K562 (cell line): ENCODE measurements at regions not wholly inside any gene's neighbourhood (a gene's known extent, or its start where the extent isn't known, plus 50 kb on each side); places are given as distances from the start of the nearest gene placed in this dataset.

Experiments
- ATAC-seq: fragments of 200-7000 bp; cut with Tn5 transposase; 3 replicates; pipeline ENCODE4 v1.9.1; 2020; ENCODE audit warnings: moderate library complexity
- BruUV-seq: library from RNA; stranded (reverse); fragments of 400-500 nt; replicated peaks from 2 replicates; lab custom pipeline; 2021; lab: Mats Ljungman, UMichigan
- CTCF ChIA-PET: fragments of 300-600 bp; formaldehyde crosslinking; extraction: SDS; loops from one replicate; lab custom pipeline; 2021; ENCODE audit warnings: low intra/inter-chr PET ratio; lab: Yijun Ruan, JAX
- POLR2A ChIA-PET: fragments of 300-600, 350-650 bp; sonication (Branson Sonifier 250); formaldehyde crosslinking; extraction: SDS; loops from one replicate; lab custom pipeline; 2021; ENCODE audit warnings: antibody characterized with exemption, inconsistent platforms; lab: Yijun Ruan, JAX
- DNase-seq, 4 experiments: peaks; one replicate each; pipeline versions ENCODE4 v3.0.0 to v3.0.0-alpha.2; 2011 to 2018; ENCODE audit warnings: low spot score in 3 of 4, mixed read lengths in 3 of 4; ENCODE audit errors: extremely low read depth in 1 of 4
- FAIRE-seq: peaks from 2 replicates; lab custom pipeline; 2011; peaks lifted over from hg19 to GRCh38; lab: Jason Lieb, UNC
- H2AFZ ChIP-seq: 2 replicates; pipeline ENCODE4 v1.6.0; 2011; ENCODE audit warnings: low read depth, low read length, control low read depth, inconsistent platforms
- H3K27ac ChIP-seq: fragments of 200-600 bp; 3 replicates; pipeline ENCODE4 v1.8.0; 2011; ENCODE audit warnings: low read depth, mild to moderate bottlenecking, control low read depth, inconsistent platforms, low read length, moderate library complexity, mixed read lengths; ENCODE audit errors: extremely low read depth
- H3K27me3 ChIP-seq, 2 experiments: fragments of 300-600 bp in 1 of 2; 2 replicates in 1 of 2; 3 replicates in 1 of 2; pipeline versions ENCODE4 v1.6.0 to v1.8.0; 2011; ENCODE audit warnings: inconsistent platforms in 2 of 2, low read length in 2 of 2, mild to moderate bottlenecking in 1 of 2, mixed read lengths in 1 of 2, moderate library complexity in 1 of 2; ENCODE audit not compliant: control insufficient read depth in 2 of 2, insufficient read depth in 2 of 2
- H3K36me3 ChIP-seq: fragments of 300-600 bp; 3 replicates; pipeline ENCODE4 v1.8.0; 2011; ENCODE audit warnings: mild to moderate bottlenecking, low read length, inconsistent platforms; ENCODE audit not compliant: control insufficient read depth, insufficient read depth
- H3K4me1 ChIP-seq, 2 experiments: fragments of 200-600 bp in 1 of 2; replicated peaks in 1 of 2; 2 replicates in 1 of 2; 3 replicates in 1 of 2; pipeline versions ENCODE4 v1.5.1 to v1.8.0; 2011; ENCODE audit warnings: inconsistent platforms in 2 of 2, low read length in 2 of 2, mild to moderate bottlenecking in 1 of 2, mixed read lengths in 1 of 2, moderate library complexity in 1 of 2; ENCODE audit not compliant: control insufficient read depth in 2 of 2, insufficient read depth in 2 of 2
- H3K4me2 ChIP-seq: 2 replicates; pipeline ENCODE4 v1.6.1; 2011; ENCODE audit warnings: low read length, control low read depth, inconsistent platforms, mixed read lengths; ENCODE audit not compliant: insufficient read depth
- H3K4me3 ChIP-seq: fragments of 200-600 bp; sonication (generic), shearing (Covaris generic); 2 replicates; pipeline ENCODE4 v1.5.1; 2016; ENCODE audit warnings: control low read depth, inconsistent platforms
- H3K79me2 ChIP-seq: fragments of 200-600 bp; 3 replicates; pipeline ENCODE4 v1.8.0; 2011; ENCODE audit warnings: low read length, inconsistent platforms; ENCODE audit not compliant: control insufficient read depth, insufficient read depth
- H3K9ac ChIP-seq, 2 experiments: 2 replicates each; pipeline versions ENCODE4 v1.6.0 to v1.6.1; 2011; ENCODE audit warnings: low read depth in 2 of 2, low read length in 2 of 2, control low read depth in 1 of 2, inconsistent platforms in 1 of 2, mild to moderate bottlenecking in 1 of 2, mixed read lengths in 1 of 2; ENCODE audit not compliant: insufficient read depth in 1 of 2
- H3K9me1 ChIP-seq: one replicate; pipeline ENCODE4 v1.6.0; 2011; ENCODE audit warnings: inconsistent platforms, mild to moderate bottlenecking, low read length, moderate library complexity; ENCODE audit not compliant: control insufficient read depth, insufficient read depth
- H3K9me3 ChIP-seq: replicated peaks from 2 replicates; pipeline ENCODE4 v1.5.1; 2011; ENCODE audit warnings: low read depth, low read length, inconsistent platforms; ENCODE audit not compliant: control insufficient read depth, insufficient read depth
- H4K20me1 ChIP-seq: replicated peaks from 2 replicates; pipeline ENCODE4 v1.6.1; 2011; ENCODE audit warnings: low read length, inconsistent platforms, mixed read lengths; ENCODE audit not compliant: control insufficient read depth, insufficient read depth
- NRF1 ChIP-seq, 2 experiments: fragments of 450-650 bp; IDR thresholded peaks in 1 of 2; conservative IDR thresholded peaks in 1 of 2; 2 replicates each; pipeline ENCODE4 v1.6.1; 2014; ENCODE audit warnings: mild to moderate bottlenecking in 2 of 2
- RNF219 ChIP-seq: fragments of 250-450 bp; sonication (Bioruptor Pico); IDR thresholded peaks from 2 replicates; pipeline ENCODE4 v1.5.0; 2022; ENCODE audit warnings: mild to moderate bottlenecking
- TAL1 ChIP-seq: fragments of 450-650 bp; IDR thresholded peaks from 2 replicates; pipeline ENCODE4 v1.6.1; 2016; ENCODE audit warnings: mild to moderate bottlenecking
- ZNF408 ChIP-seq: fragments of 250-450 bp; sonication (Bioruptor Pico); IDR thresholded peaks from 2 replicates; pipeline ENCODE4 v1.4.0; 2020; ENCODE audit warnings: low read depth, mild to moderate bottlenecking, moderate library complexity
- WGBS: fragments of 100-300 bp; shearing (Covaris generic); methylation state at CpG from one replicate; pipeline ENCODE4 v1.1.6; 2016; ENCODE audit warnings: low coverage, mixed read lengths; ENCODE audit not compliant: insufficient coverage; ENCODE audit errors: missing lambda C conversion rate; 5-methylcytosine and 5-hydroxymethylcytosine counted together
- in situ Hi-C: fragments of 300-500 bp; cut with MboI; formaldehyde crosslinking; loops from 4 replicates; pipeline ENCODE4 v1.15.0; 2018; ENCODE audit warnings: inconsistent platforms, mixed read lengths
- intact Hi-C: fragments of 100-400 bp; cut with micrococcal nuclease; formaldehyde crosslinking; loops from 2 replicates; pipeline ENCODE4 v1.14.2; 2022

- Histone ChIP-seq H3K9me3 (no peaks in the 10 kb centered on the region), H3K27ac (no peak overlapping the region), H3K27me3 (no peaks in the 10 kb centered on the region), H3K4me3 (no peak overlapping the region), H4K20me1 (no peaks in the 10 kb centered on the region), H3K4me1 (no peaks in the 10 kb centered on the region), H2AFZ (no peak overlapping the region), H3K79me2 (no peaks in the 10 kb centered on the region), H3K36me3 (no peaks in the 10 kb centered on the region), H3K9ac (no peak overlapping the region), H3K9me1 (no peaks in the 10 kb centered on the region), H3K4me2 (no peak overlapping the region)
- no TSS peak for BruUV-seq
- no peak for DNase-seq
- ATAC-seq = no peak
- ChIA-PET CTCF (no interaction called here), POLR2A (no interaction called here)
- intact Hi-C loops (no loop called here), in situ Hi-C loops (no loop called here)
- no peak for FAIRE-seq
- TF ChIP-seq ZNF408 (CRISPR knock-in tag) = no peak
- 3% methylated on average over 27 of the region's 40 CpGs for whole genome bisulfite sequencing
Measured at GRCh38 chr7:56483861-56484550, 367.8 kb upstream of the NUPR2 start.

- in situ Hi-C loops = no loop called here
- H3K36me3 ChIP-seq = no peaks in the 10 kb centered on the region
- H3K79me2 ChIP-seq = no peaks in the 10 kb centered on the region
- no peaks in the 10 kb centered on the region for H3K9me3 ChIP-seq
- no peaks in the 10 kb centered on the region for H3K4me1 ChIP-seq
- TF ChIP-seq NRF1 (conservative IDR thresholded peaks at IDR 0.05 in 1 of 2, IDR thresholded peaks at IDR 0.05 in 1 of 2) (peak; percentile 22 to 37; a peak in 3 of 4 replicates), RNF219 (CRISPR knock-in tag) (no peak), TAL1 (no peak)
- no peak overlapping the region for H3K4me3 ChIP-seq
- H4K20me1 ChIP-seq = no peaks in the 10 kb centered on the region
- ChIA-PET POLR2A (no interaction called here), CTCF (no interaction called here)
- intact Hi-C loops = no loop called here
- H2AFZ ChIP-seq = no peak overlapping the region
- ATAC-seq = no peak
- H3K9me1 ChIP-seq = no peaks in the 10 kb centered on the region
- FAIRE-seq = no peak
- no peak overlapping the region for H3K27ac ChIP-seq
- DNase-seq = peak in 3 of 4 experiments; percentile 2 to 15 (median 8)
- H3K4me2 ChIP-seq = no peak overlapping the region
- WGBS = 7% methylated on average over 20 of the region's 22 CpGs
- BruUV-seq = no TSS peak
- no peak overlapping the region for H3K9ac ChIP-seq
- no peaks in the 10 kb centered on the region for H3K27me3 ChIP-seq
Measured at GRCh38 chr7:56483153-56483552, 366.9 kb upstream of the NUPR2 start.
